GM21529 (cell line): ENCODE measurements at regions not wholly inside any gene's neighbourhood (a gene's known extent, or its start where the extent isn't known, plus 50 kb on each side); places are given as distances from the start of the nearest gene placed in this dataset.
"Not testable (repeated sequence)": the region's sequence is repeated elsewhere in the genome, so short reads cannot be mapped to it uniquely, and the experiment has no call there.

Experiments
- ATAC-seq: cut with Tn5 transposase; IDR thresholded peaks from one replicate; pipeline ENCODE4 v1.9.1; 2021; ENCODE audit not compliant: unreplicated experiment

GRCh38 chr11:47928426-47928825 lies 51.9 kb upstream of the PTPRJ start:
- no peak for ATAC-seq

- no peak for ATAC-seq
These were observed 56.1 kb upstream of the PTPRJ start for GRCh38 chr11:47924184-47924691.

- no peak for ATAC-seq
These were observed 56.7 kb upstream of the PTPRJ start for GRCh38 chr11:47923667-47924066.

- ATAC-seq, result not testable (repeated sequence)
These were observed 59.2 kb upstream of the PTPRJ start for GRCh38 chr11:47921080-47921555.

GRCh38 chr11:47918882-47919495 lies 61.4 kb upstream of the PTPRJ start:
- ATAC-seq, result no peak

- no peak for ATAC-seq
These were observed 62.0 kb upstream of the PTPRJ start for GRCh38 chr11:47918370-47918690.

GRCh38 chr11:47917599-47918369 lies 62.6 kb upstream of the PTPRJ start:
- ATAC-seq, result no peak

GRCh38 chr11:47916361-47916841 lies 64.0 kb upstream of the PTPRJ start:
- ATAC-seq, result no peak

GRCh38 chr11:47915783-47916182 lies 64.6 kb upstream of the PTPRJ start:
- no peak for ATAC-seq

GRCh38 chr11:47915374-47915773 lies 65.0 kb upstream of the PTPRJ start:
- no peak for ATAC-seq

- ATAC-seq, result no peak
These were observed 65.6 kb upstream of the PTPRJ start for GRCh38 chr11:47914743-47915142.

GRCh38 chr11:47913529-47914244 lies 65.5 kb upstream of the NUP160 start:
- no peak for ATAC-seq

- ATAC-seq, result no peak
These were observed 64.8 kb upstream of the NUP160 start for GRCh38 chr11:47912843-47913437.

GRCh38 chr11:47911149-47911548 lies 63.0 kb upstream of the NUP160 start:
- ATAC-seq, result no peak

GRCh38 chr11:47908198-47908597 lies 60.0 kb upstream of the NUP160 start:
- ATAC-seq, result no peak

- no peak for ATAC-seq
These were observed 59.3 kb upstream of the NUP160 start for GRCh38 chr11:47907499-47907898.

GRCh38 chr11:47906066-47906465 lies 57.9 kb upstream of the NUP160 start:
- no peak for ATAC-seq

GRCh38 chr11:47905358-47906059 lies 57.4 kb upstream of the NUP160 start:
- no peak for ATAC-seq

- ATAC-seq, result no peak
These were observed 56.7 kb upstream of the NUP160 start for GRCh38 chr11:47904808-47905207.

GRCh38 chr11:47904048-47904447 lies 55.9 kb upstream of the NUP160 start:
- ATAC-seq, result no peak

- ATAC-seq, result peak; percentile 96
These were observed 51.7 kb upstream of the NUP160 start for GRCh38 chr11:47899801-47900200.
